Astrocyte (in vitro differentiated cells and primary cell): ENCODE measurements at regions not wholly inside any gene's neighbourhood (a gene's known extent, or its start where the extent isn't known, plus 50 kb on each side); places are given as distances from the start of the nearest gene placed in this dataset.

Experiments used
- DNase-seq: peaks from one replicate; pipeline ENCODE4 v3.0.0-alpha.2; 2010; ENCODE audit warnings: low read depth
- FAIRE-seq: peaks from 2 replicates; lab custom pipeline; 2011; peaks lifted over from hg19 to GRCh38; lab: Jason Lieb, UNC
- H2AFZ ChIP-seq: 2 replicates; pipeline ENCODE4 v1.6.0; 2012; ENCODE audit warnings: low read depth, low read length, inconsistent platforms
- H3K27ac ChIP-seq: 2 replicates; pipeline ENCODE4 v1.5.1; 2011; ENCODE audit warnings: low read depth, low read length, inconsistent platforms
- H3K27me3 ChIP-seq: 2 replicates; pipeline ENCODE4 v1.6.0; 2011; ENCODE audit warnings: low read length, inconsistent platforms; ENCODE audit not compliant: insufficient read depth
- H3K36me3 ChIP-seq: 2 replicates; pipeline ENCODE4 v1.5.1; 2011; ENCODE audit warnings: low read length, inconsistent platforms; ENCODE audit not compliant: insufficient read depth
- H3K4me1 ChIP-seq: 2 replicates; pipeline ENCODE4 v1.5.1; 2011; ENCODE audit warnings: low read length, inconsistent platforms; ENCODE audit not compliant: insufficient read depth
- H3K4me2 ChIP-seq: 2 replicates; pipeline ENCODE4 v1.6.0; 2012; ENCODE audit warnings: low read length, inconsistent platforms
- H3K4me3 ChIP-seq: 2 replicates; pipeline ENCODE4 v1.5.1; 2011; ENCODE audit warnings: low read depth, mild to moderate bottlenecking, low read length, inconsistent platforms; ENCODE audit not compliant: insufficient read depth
- H3K79me2 ChIP-seq: 2 replicates; pipeline ENCODE4 v1.6.0; 2012; ENCODE audit warnings: mild to moderate bottlenecking, low read length, inconsistent platforms; ENCODE audit not compliant: insufficient read depth
- H3K9ac ChIP-seq: 2 replicates; pipeline ENCODE4 v1.6.0; 2012; ENCODE audit warnings: mild to moderate bottlenecking, low read length, inconsistent platforms
- H3K9me3 ChIP-seq: 2 replicates; pipeline ENCODE4 v1.5.1; 2012; ENCODE audit warnings: low read depth, mild to moderate bottlenecking, low read length, inconsistent platforms; ENCODE audit not compliant: insufficient read depth
- H4K20me1 ChIP-seq: 2 replicates; pipeline ENCODE4 v1.6.0; 2012; ENCODE audit warnings: low read length, inconsistent platforms; ENCODE audit not compliant: insufficient read depth
- H3K27ac Mint-ChIP-seq: one replicate; pipeline ENCODE4 v1.8.0; 2021; ENCODE audit warnings: mild to moderate bottlenecking, mixed read lengths; ENCODE audit not compliant: unreplicated experiment
- H3K27me3 Mint-ChIP-seq: one replicate; pipeline ENCODE4 v1.8.0; 2021; ENCODE audit warnings: low read depth, mixed read lengths; ENCODE audit not compliant: unreplicated experiment
- H3K36me3 Mint-ChIP-seq: one replicate; pipeline ENCODE4 v1.8.0; 2021; ENCODE audit warnings: low read depth, mixed read lengths; ENCODE audit not compliant: unreplicated experiment
- H3K4me1 Mint-ChIP-seq: one replicate; pipeline ENCODE4 v1.8.0; 2021; ENCODE audit warnings: low read depth, mixed read lengths; ENCODE audit not compliant: unreplicated experiment
- H3K4me3 Mint-ChIP-seq: one replicate; pipeline ENCODE4 v1.8.0; 2021; ENCODE audit warnings: mild to moderate bottlenecking, moderate library complexity, mixed read lengths; ENCODE audit not compliant: unreplicated experiment
- H3K9me3 Mint-ChIP-seq: one replicate; pipeline ENCODE4 v1.8.0; 2021; ENCODE audit warnings: mild to moderate bottlenecking, mixed read lengths; ENCODE audit not compliant: unreplicated experiment
- EZH2 ChIP-seq: IDR thresholded peaks from 2 replicates; pipeline ENCODE4 v1.6.1; 2012; ENCODE audit warnings: mild to moderate bottlenecking, low read length, inconsistent platforms; ENCODE audit not compliant: insufficient read depth
- TF ChIP-seq, protein P1 (sequence below): IDR thresholded peaks from 2 replicates; pipeline ENCODE4 v1.5.1; 2011; ENCODE audit warnings: low read depth, mild to moderate bottlenecking, inconsistent platforms, low read length, moderate library complexity; ENCODE audit not compliant: insufficient read depth

DNA sequence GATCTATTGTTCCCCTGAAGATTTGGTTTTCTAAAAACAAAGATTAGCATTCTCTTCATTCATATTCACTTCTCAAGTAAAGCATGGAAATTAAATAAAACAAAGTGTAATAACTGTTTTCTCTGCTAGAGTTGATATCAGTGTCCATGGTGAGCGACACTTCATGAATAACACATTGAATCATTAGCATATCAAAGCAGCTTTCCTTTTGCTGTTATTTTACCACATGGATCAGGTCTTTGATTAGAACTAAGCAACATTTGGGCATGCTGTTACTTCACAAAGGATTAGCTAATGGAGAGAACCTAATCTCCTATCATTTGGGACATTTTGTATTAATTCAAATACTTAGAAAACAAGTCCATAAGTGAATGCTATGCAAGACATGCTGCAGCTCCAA lies 368.8 kb upstream of the CDH19 start:
- H3K9me3 ChIP-seq: no peaks in the 10 kb centered on the region
- Mint-ChIP-seq H3K27me3 (no peaks in the 10 kb centered on the region), H3K4me1 (no peaks in the 10 kb centered on the region), H3K9me3 (no peaks in the 10 kb centered on the region), H3K4me3 (no peak overlapping the region), H3K27ac (no peak overlapping the region), H3K36me3 (no peaks in the 10 kb centered on the region)
- no peak overlapping the region for H3K9ac ChIP-seq
- FAIRE-seq (no peak), DNase-seq (no peak)
- H3K4me3 ChIP-seq: no peak overlapping the region
- H3K4me2 ChIP-seq: no peak overlapping the region
- no peaks in the 10 kb centered on the region for H3K79me2 ChIP-seq
- H3K4me1 ChIP-seq: no peaks in the 10 kb centered on the region
- no peaks in the 10 kb centered on the region for H4K20me1 ChIP-seq
- H3K27ac ChIP-seq: no peak overlapping the region
- TF ChIP-seq, protein P1, sequence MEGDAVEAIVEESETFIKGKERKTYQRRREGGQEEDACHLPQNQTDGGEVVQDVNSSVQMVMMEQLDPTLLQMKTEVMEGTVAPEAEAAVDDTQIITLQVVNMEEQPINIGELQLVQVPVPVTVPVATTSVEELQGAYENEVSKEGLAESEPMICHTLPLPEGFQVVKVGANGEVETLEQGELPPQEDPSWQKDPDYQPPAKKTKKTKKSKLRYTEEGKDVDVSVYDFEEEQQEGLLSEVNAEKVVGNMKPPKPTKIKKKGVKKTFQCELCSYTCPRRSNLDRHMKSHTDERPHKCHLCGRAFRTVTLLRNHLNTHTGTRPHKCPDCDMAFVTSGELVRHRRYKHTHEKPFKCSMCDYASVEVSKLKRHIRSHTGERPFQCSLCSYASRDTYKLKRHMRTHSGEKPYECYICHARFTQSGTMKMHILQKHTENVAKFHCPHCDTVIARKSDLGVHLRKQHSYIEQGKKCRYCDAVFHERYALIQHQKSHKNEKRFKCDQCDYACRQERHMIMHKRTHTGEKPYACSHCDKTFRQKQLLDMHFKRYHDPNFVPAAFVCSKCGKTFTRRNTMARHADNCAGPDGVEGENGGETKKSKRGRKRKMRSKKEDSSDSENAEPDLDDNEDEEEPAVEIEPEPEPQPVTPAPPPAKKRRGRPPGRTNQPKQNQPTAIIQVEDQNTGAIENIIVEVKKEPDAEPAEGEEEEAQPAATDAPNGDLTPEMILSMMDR: no peak
- TF ChIP-seq EZH2: no peak
- no peaks in the 10 kb centered on the region for H3K27me3 ChIP-seq
- no peaks in the 10 kb centered on the region for H3K36me3 ChIP-seq
- H2AFZ ChIP-seq: no peak overlapping the region

DNA sequence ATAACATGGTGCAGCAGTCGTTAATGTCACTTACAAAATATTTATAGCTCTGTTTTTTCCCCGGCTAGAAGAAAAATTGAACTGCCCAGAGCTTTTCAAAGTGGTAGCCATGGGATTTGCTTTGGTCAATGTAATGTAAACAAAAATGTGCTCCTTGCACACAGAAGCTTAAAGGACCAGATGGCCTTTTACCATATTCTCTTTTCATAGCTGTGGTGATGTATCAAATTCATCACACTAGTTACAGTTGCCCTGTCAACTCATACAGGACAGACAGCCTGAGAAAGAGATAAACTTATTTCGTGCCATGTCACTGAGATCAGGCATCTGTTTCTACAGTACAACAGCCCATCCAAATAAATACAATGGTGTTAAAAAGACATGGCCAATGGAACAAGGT lies 368.1 kb upstream of the CDH19 start:
- H4K20me1 ChIP-seq: no peaks in the 10 kb centered on the region
- H3K9ac ChIP-seq: no peak overlapping the region
- Mint-ChIP-seq H3K27me3 (no peaks in the 10 kb centered on the region), H3K9me3 (no peaks in the 10 kb centered on the region), H3K4me3 (no peak overlapping the region), H3K4me1 (no peaks in the 10 kb centered on the region), H3K36me3 (no peaks in the 10 kb centered on the region), H3K27ac (no peak overlapping the region)
- H3K4me3 ChIP-seq: no peak overlapping the region
- H3K9me3 ChIP-seq: no peaks in the 10 kb centered on the region
- no peaks in the 10 kb centered on the region for H3K4me1 ChIP-seq
- no peak for DNase-seq
- FAIRE-seq: no peak
- H3K27ac ChIP-seq: no peak overlapping the region
- no peaks in the 10 kb centered on the region for H3K27me3 ChIP-seq
- H2AFZ ChIP-seq: no peak overlapping the region
- TF ChIP-seq, protein P1: no peak
- TF ChIP-seq EZH2: no peak
- H3K79me2 ChIP-seq: no peaks in the 10 kb centered on the region
- no peaks in the 10 kb centered on the region for H3K36me3 ChIP-seq
- no peak overlapping the region for H3K4me2 ChIP-seq

DNA sequence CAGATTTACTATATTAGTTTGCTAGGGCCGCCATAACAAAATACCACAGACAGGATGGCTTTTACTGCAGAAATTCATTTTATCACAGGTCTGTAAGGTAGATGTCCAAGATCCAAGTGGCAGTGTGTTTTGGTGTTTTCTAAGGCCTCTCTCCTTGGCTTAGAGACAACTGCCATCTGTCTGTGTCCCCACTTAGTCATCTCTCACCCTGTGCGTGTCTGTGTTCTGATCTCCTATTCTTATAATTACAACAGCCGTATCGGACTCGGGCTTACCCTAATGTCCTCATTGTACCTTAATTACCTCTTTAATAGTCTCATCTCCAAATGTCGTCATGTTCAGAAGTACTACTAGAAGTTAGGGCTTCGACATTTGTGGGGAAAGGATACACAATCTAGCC lies 362.3 kb upstream of the CDH19 start:
- Histone ChIP-seq H3K27ac (no peak overlapping the region), H3K9me3 (no peaks in the 10 kb centered on the region), H3K79me2 (no peaks in the 10 kb centered on the region), H3K9ac (no peak overlapping the region), H3K4me3 (no peak overlapping the region), H3K4me2 (no peak overlapping the region), H4K20me1 (no peaks in the 10 kb centered on the region), H3K36me3 (no peaks in the 10 kb centered on the region), H2AFZ (no peak overlapping the region), H3K4me1 (no peaks in the 10 kb centered on the region), H3K27me3 (no peaks in the 10 kb centered on the region)
- TF ChIP-seq, protein P1: no peak
- no peak for TF ChIP-seq EZH2
- DNase-seq (no peak), FAIRE-seq (no peak)
- H3K4me3 Mint-ChIP-seq: no peak overlapping the region
- no peaks in the 10 kb centered on the region for H3K36me3 Mint-ChIP-seq
- H3K27ac Mint-ChIP-seq: no peak overlapping the region
- no peaks in the 10 kb centered on the region for H3K27me3 Mint-ChIP-seq
- no peaks in the 10 kb centered on the region for H3K4me1 Mint-ChIP-seq
- H3K9me3 Mint-ChIP-seq: no peaks in the 10 kb centered on the region
